ENCODE measurements at regions not wholly inside any gene's neighbourhood (a gene's known extent, or its start where the extent isn't known, plus 50 kb on each side); places are given as distances from the start of the nearest gene placed in this dataset.

GRCh38 chr5:18811661-18812060 is 1176.3 kb downstream of the CDH18 start:
- TF ChIP-seq, protein P1, sequence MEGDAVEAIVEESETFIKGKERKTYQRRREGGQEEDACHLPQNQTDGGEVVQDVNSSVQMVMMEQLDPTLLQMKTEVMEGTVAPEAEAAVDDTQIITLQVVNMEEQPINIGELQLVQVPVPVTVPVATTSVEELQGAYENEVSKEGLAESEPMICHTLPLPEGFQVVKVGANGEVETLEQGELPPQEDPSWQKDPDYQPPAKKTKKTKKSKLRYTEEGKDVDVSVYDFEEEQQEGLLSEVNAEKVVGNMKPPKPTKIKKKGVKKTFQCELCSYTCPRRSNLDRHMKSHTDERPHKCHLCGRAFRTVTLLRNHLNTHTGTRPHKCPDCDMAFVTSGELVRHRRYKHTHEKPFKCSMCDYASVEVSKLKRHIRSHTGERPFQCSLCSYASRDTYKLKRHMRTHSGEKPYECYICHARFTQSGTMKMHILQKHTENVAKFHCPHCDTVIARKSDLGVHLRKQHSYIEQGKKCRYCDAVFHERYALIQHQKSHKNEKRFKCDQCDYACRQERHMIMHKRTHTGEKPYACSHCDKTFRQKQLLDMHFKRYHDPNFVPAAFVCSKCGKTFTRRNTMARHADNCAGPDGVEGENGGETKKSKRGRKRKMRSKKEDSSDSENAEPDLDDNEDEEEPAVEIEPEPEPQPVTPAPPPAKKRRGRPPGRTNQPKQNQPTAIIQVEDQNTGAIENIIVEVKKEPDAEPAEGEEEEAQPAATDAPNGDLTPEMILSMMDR (IDR thresholded peaks at IDR 0.05 in 4 of 5, conservative IDR thresholded peaks at IDR 0.05 in 1 of 5): no peak
- no peak for TF ChIP-seq POLR2A (IDR thresholded peaks at IDR 0.05)
